ENCODE measurements at regions not wholly inside any gene's neighbourhood (a gene's known extent, or its start where the extent isn't known, plus 50 kb on each side); places are given as distances from the start of the nearest gene placed in this dataset.

- Histone ChIP-seq H3K27ac (no peak overlapping the region), H3K9me3 (no peaks in the 10 kb centered on the region), H3K36me3 (no peaks in the 10 kb centered on the region), H3K27me3 (no peaks in the 10 kb centered on the region), H3K4me1 (peaks cover 6% of the 10 kb centered on the region), H3K4me3 (no peak overlapping the region)
- no peak for DNase-seq (ENCODE audit: extremely low spot score in 2 of 2)
- TF ChIP-seq POLR2A (IDR thresholded peaks at IDR 0.05), result no peak
- no peak for TF ChIP-seq POLR2AphosphoS5 (IDR thresholded peaks at IDR 0.05; ENCODE audit: insufficient read depth in 1 of 2, low read depth in 1 of 2)
- no peak for TF ChIP-seq CTCF (IDR thresholded peaks at IDR 0.05)
- intact Hi-C loops (cut with DNase I), result no loop called here
Measured at GRCh38 chrX:45712067-45712466, 511.4 kb upstream of the DIPK2B start.

GRCh38 chrX:45711231-45711630 is 510.6 kb upstream of the DIPK2B start:
- H3K27me3 ChIP-seq, result no peaks in the 10 kb centered on the region
- no peak overlapping the region for H3K4me3 ChIP-seq
- H3K36me3 ChIP-seq, result no peaks in the 10 kb centered on the region
- DNase-seq (ENCODE audit: extremely low spot score in 2 of 2), result no peak
- TF ChIP-seq CTCF (IDR thresholded peaks at IDR 0.05), result no peak
- TF ChIP-seq POLR2AphosphoS5 (IDR thresholded peaks at IDR 0.05; ENCODE audit: insufficient read depth in 1 of 2, low read depth in 1 of 2), result no peak
- no peak for TF ChIP-seq POLR2A (IDR thresholded peaks at IDR 0.05)
- no peaks in the 10 kb centered on the region for H3K9me3 ChIP-seq
- intact Hi-C loops (cut with DNase I), result no loop called here
- H3K27ac ChIP-seq, result no peak overlapping the region
- peaks cover 6% of the 10 kb centered on the region for H3K4me1 ChIP-seq

GRCh38 chrX:45710081-45710801 is 509.6 kb upstream of the DIPK2B start:
- Histone ChIP-seq H3K4me3 (no peak overlapping the region), H3K27ac (no peak overlapping the region), H3K27me3 (no peaks in the 10 kb centered on the region), H3K36me3 (no peaks in the 10 kb centered on the region), H3K4me1 (peaks cover 6% of the 10 kb centered on the region), H3K9me3 (no peaks in the 10 kb centered on the region)
- intact Hi-C loops (cut with DNase I), result no loop called here
- no peak for TF ChIP-seq POLR2A (IDR thresholded peaks at IDR 0.05)
- no peak for TF ChIP-seq POLR2AphosphoS5 (IDR thresholded peaks at IDR 0.05; ENCODE audit: insufficient read depth in 1 of 2, low read depth in 1 of 2)
- no peak for TF ChIP-seq CTCF (IDR thresholded peaks at IDR 0.05)
- no peak for DNase-seq (ENCODE audit: extremely low spot score in 2 of 2)

- Histone ChIP-seq H3K4me1 (no peaks in the 10 kb centered on the region), H3K36me3 (no peaks in the 10 kb centered on the region), H3K27ac (no peak overlapping the region), H3K27me3 (no peaks in the 10 kb centered on the region), H3K4me3 (no peak overlapping the region), H3K9me3 (no peaks in the 10 kb centered on the region)
- no peak for DNase-seq (ENCODE audit: extremely low spot score in 2 of 2)
- TF ChIP-seq POLR2A (IDR thresholded peaks at IDR 0.05), result no peak
- no peak for TF ChIP-seq POLR2AphosphoS5 (IDR thresholded peaks at IDR 0.05; ENCODE audit: insufficient read depth in 1 of 2, low read depth in 1 of 2)
- TF ChIP-seq CTCF (IDR thresholded peaks at IDR 0.05), result no peak
- intact Hi-C loops (cut with DNase I), result no loop called here
Measured at GRCh38 chrX:45709381-45709780, 508.7 kb upstream of the DIPK2B start.

- no peak overlapping the region for H3K27ac ChIP-seq
- TF ChIP-seq CTCF (IDR thresholded peaks at IDR 0.05), result no peak
- TF ChIP-seq POLR2A (IDR thresholded peaks at IDR 0.05), result no peak
- TF ChIP-seq POLR2AphosphoS5 (IDR thresholded peaks at IDR 0.05; ENCODE audit: insufficient read depth in 1 of 2, low read depth in 1 of 2), result no peak
- H3K4me1 ChIP-seq, result no peaks in the 10 kb centered on the region
- no peaks in the 10 kb centered on the region for H3K9me3 ChIP-seq
- DNase-seq (ENCODE audit: extremely low spot score in 2 of 2), result no peak
- H3K4me3 ChIP-seq, result no peak overlapping the region
- no peaks in the 10 kb centered on the region for H3K27me3 ChIP-seq
- intact Hi-C loops (cut with DNase I), result no loop called here
- H3K36me3 ChIP-seq, result no peaks in the 10 kb centered on the region
Measured at GRCh38 chrX:45699158-45699557, 498.5 kb upstream of the DIPK2B start.
